Smooth muscle cell (in vitro differentiated cells): ENCODE measurements at regions not wholly inside any gene's neighbourhood (a gene's known extent, or its start where the extent isn't known, plus 50 kb on each side); places are given as distances from the start of the nearest gene placed in this dataset.

Source experiments
- DNase-seq: peaks from one replicate; lab custom pipeline; 2025; ENCODE audit not compliant: unreplicated experiment; lab: John Stamatoyannopoulos, UW
- H2AFZ ChIP-seq: fragments of 200-600 bp; sonication (generic); 2 replicates; pipeline ENCODE4 v1.6.0; 2016; ENCODE audit warnings: antibody characterized with exemption, low read depth, mild to moderate bottlenecking
- H3F3A ChIP-seq: fragments of 200-600 bp; sonication (generic); 2 replicates; pipeline ENCODE4 v1.6.0; 2017; ENCODE audit warnings: antibody characterized with exemption, low read depth
- H3K27ac ChIP-seq: fragments of 200-600 bp; sonication (generic); 2 replicates; pipeline ENCODE4 v1.5.1; 2016; ENCODE audit warnings: low read depth, mild to moderate bottlenecking
- H3K27me3 ChIP-seq: fragments of 200-600 bp; sonication (generic); 2 replicates; pipeline ENCODE4 v1.6.1; 2016; ENCODE audit warnings: low read depth, mild to moderate bottlenecking
- H3K36me3 ChIP-seq: fragments of 200-600 bp; sonication (generic); 2 replicates; pipeline ENCODE4 v1.5.1; 2016; ENCODE audit warnings: low read depth
- H3K4me1 ChIP-seq: fragments of 200-600 bp; sonication (generic); 2 replicates; pipeline ENCODE4 v1.5.1; 2016; ENCODE audit warnings: low read depth
- H3K4me2 ChIP-seq: fragments of 200-600 bp; sonication (generic); 2 replicates; pipeline ENCODE4 v1.6.0; 2016; ENCODE audit warnings: mild to moderate bottlenecking
- H3K4me3 ChIP-seq: fragments of 200-600 bp; sonication (generic); 2 replicates; pipeline ENCODE4 v1.5.1; 2016; ENCODE audit warnings: mild to moderate bottlenecking
- H3K79me2 ChIP-seq: fragments of 200-600 bp; sonication (generic); 2 replicates; pipeline ENCODE4 v1.6.0; 2016; ENCODE audit warnings: low read depth, mild to moderate bottlenecking
- H3K9ac ChIP-seq: fragments of 200-600 bp; sonication (generic); 2 replicates; pipeline ENCODE4 v1.6.0; 2016; ENCODE audit warnings: low read depth
- H3K9me3 ChIP-seq: fragments of 200-600 bp; sonication (generic); replicated peaks from 2 replicates; pipeline ENCODE4 v1.5.1; 2016; ENCODE audit warnings: low read depth
- H4K20me1 ChIP-seq: fragments of 200-600 bp; sonication (generic); 2 replicates; pipeline ENCODE4 v1.6.0; 2016; ENCODE audit warnings: low read depth
- WGBS: methylation state at CpG from one replicate; pipeline ENCODE4 v1.1.7; 2016; ENCODE audit warnings: low lambda C conversion rate; 5-methylcytosine and 5-hydroxymethylcytosine counted together
- TF ChIP-seq, protein P1 (sequence below): fragments of 200-600 bp; sonication (generic); IDR thresholded peaks from 2 replicates; pipeline ENCODE4 v1.5.1; 2017; ENCODE audit warnings: borderline replicate concordance, mild to moderate bottlenecking, antibody characterized with exemption; ENCODE audit not compliant: insufficient read depth, poor library complexity, severe bottlenecking

DNA sequence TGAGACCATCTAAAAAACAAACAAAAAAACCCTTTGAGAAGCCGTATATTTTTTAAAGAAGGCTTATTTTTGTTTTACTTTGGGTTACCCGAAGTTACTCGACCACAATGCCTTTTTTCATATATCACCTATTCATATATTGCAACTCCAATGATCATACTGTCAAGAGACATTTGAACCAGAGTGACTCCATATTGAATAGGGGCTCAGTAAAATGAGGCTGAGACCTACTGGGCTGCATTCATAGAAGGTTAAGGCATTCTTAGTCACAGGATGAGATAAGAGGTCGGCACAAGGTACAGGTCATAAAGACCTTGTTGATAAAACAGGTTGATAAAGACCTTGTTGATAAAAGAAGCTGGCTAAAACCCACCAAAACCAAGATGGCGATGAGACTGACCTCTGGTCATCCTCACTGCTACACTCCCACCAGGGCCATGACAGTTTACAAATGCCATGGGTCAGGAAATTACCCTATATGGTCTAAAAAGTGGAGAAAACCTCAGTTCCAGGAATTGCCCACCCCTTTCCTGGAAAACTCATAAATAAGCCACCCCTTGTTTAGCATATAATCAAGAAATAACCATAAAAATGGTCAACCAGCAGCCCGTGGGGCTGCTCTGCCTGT, 50.0 kb upstream of the PKP2 start:
- 73% methylated on average over 6 of the region's 6 CpGs for WGBS

More for the DNA sequence above, 50.0 kb upstream of the PKP2 start:
- Histone ChIP-seq H3K27me3 (no peaks in the 10 kb centered on the region), H3K4me3 (no peak overlapping the region), H3K4me1 (no peaks in the 10 kb centered on the region), H3K4me2 (no peak overlapping the region), H3F3A (no peaks in the 10 kb centered on the region), H2AFZ (peak overlapping the region; percentile 64), H3K9ac (no peak overlapping the region), H3K9me3 (no peaks in the 10 kb centered on the region), H4K20me1 (no peaks in the 10 kb centered on the region), H3K27ac (no peak overlapping the region), H3K36me3 (no peaks in the 10 kb centered on the region), H3K79me2 (no peaks in the 10 kb centered on the region)
- no peak for DNase-seq
- TF ChIP-seq, protein P1, sequence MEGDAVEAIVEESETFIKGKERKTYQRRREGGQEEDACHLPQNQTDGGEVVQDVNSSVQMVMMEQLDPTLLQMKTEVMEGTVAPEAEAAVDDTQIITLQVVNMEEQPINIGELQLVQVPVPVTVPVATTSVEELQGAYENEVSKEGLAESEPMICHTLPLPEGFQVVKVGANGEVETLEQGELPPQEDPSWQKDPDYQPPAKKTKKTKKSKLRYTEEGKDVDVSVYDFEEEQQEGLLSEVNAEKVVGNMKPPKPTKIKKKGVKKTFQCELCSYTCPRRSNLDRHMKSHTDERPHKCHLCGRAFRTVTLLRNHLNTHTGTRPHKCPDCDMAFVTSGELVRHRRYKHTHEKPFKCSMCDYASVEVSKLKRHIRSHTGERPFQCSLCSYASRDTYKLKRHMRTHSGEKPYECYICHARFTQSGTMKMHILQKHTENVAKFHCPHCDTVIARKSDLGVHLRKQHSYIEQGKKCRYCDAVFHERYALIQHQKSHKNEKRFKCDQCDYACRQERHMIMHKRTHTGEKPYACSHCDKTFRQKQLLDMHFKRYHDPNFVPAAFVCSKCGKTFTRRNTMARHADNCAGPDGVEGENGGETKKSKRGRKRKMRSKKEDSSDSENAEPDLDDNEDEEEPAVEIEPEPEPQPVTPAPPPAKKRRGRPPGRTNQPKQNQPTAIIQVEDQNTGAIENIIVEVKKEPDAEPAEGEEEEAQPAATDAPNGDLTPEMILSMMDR = no peak
